ENCODE measurements at regions not wholly inside any gene's neighbourhood (a gene's known extent, or its start where the extent isn't known, plus 50 kb on each side); places are given as distances from the start of the nearest gene placed in this dataset.

- H2AFZ ChIP-seq (ENCODE audit: low read length): no peak overlapping the region
- H3K9me3 ChIP-seq (ENCODE audit: insufficient read depth, low read depth, low read length): no peaks in the 10 kb centered on the region
- 0 out of 2 replicates have a peak, but pooled peaks cover 2% of the 10 kb centered on the region for H3K9me2 ChIP-seq (replicated peaks; ENCODE audit: low read depth, low read length)
- TF ChIP-seq EZH2phosphoT487 (IDR thresholded peaks at IDR 0.05; ENCODE audit: borderline replicate concordance): no peak
- TF ChIP-seq CTCF (conservative IDR thresholded peaks at IDR 0.05; ENCODE audit: low read length): no peak
- H3K4me1 ChIP-seq (ENCODE audit: insufficient read depth, low read length, poor library complexity, severe bottlenecking): no peaks in the 10 kb centered on the region
- H3K27me3 ChIP-seq (ENCODE audit: insufficient read depth, low read length, poor library complexity, severe bottlenecking): no peaks in the 10 kb centered on the region
- no peaks in the 10 kb centered on the region for H3K36me3 ChIP-seq (ENCODE audit: insufficient read depth, low read length)
- no peaks in the 10 kb centered on the region for H4K20me1 ChIP-seq (ENCODE audit: insufficient read depth, low read length, poor library complexity, severe bottlenecking)
- H3K4me3 ChIP-seq (ENCODE audit: low read length, poor library complexity, severe bottlenecking): no peak overlapping the region
- H3K9ac ChIP-seq (ENCODE audit: low read depth, low read length, poor library complexity, severe bottlenecking): no peak overlapping the region
- H3K79me2 ChIP-seq (ENCODE audit: insufficient read depth, low read length): no peaks in the 10 kb centered on the region
- no peaks in the 10 kb centered on the region for H3F3A ChIP-seq (ENCODE audit: low read depth)
- H3K4me2 ChIP-seq (ENCODE audit: low read depth, low read length, poor library complexity, severe bottlenecking): no peak overlapping the region
These were observed 633.0 kb upstream of the TMEFF2 start for GRCh38 chr2:192827735-192828134.

GRCh38 chr2:192814376-192814775, 619.6 kb upstream of the TMEFF2 start:
- no peaks in the 10 kb centered on the region for H3K36me3 ChIP-seq (ENCODE audit: insufficient read depth, low read length)
- TF ChIP-seq EZH2phosphoT487 (IDR thresholded peaks at IDR 0.05; ENCODE audit: borderline replicate concordance): no peak
- H3K4me2 ChIP-seq (ENCODE audit: low read depth, low read length, poor library complexity, severe bottlenecking): no peak overlapping the region
- H4K20me1 ChIP-seq (ENCODE audit: insufficient read depth, low read length, poor library complexity, severe bottlenecking): no peaks in the 10 kb centered on the region
- no peaks in the 10 kb centered on the region for H3K4me1 ChIP-seq (ENCODE audit: insufficient read depth, low read length, poor library complexity, severe bottlenecking)
- H2AFZ ChIP-seq (ENCODE audit: low read length): no peak overlapping the region
- no peak overlapping the region for H3K9ac ChIP-seq (ENCODE audit: low read depth, low read length, poor library complexity, severe bottlenecking)
- H3K79me2 ChIP-seq (ENCODE audit: insufficient read depth, low read length): no peaks in the 10 kb centered on the region
- H3K27me3 ChIP-seq (ENCODE audit: insufficient read depth, low read length, poor library complexity, severe bottlenecking): no peaks in the 10 kb centered on the region
- no peaks in the 10 kb centered on the region for H3K9me2 ChIP-seq (replicated peaks; ENCODE audit: low read depth, low read length)
- no peak overlapping the region for H3K4me3 ChIP-seq (ENCODE audit: low read length, poor library complexity, severe bottlenecking)
- no peaks in the 10 kb centered on the region for H3K9me3 ChIP-seq (ENCODE audit: insufficient read depth, low read depth, low read length)
- no peaks in the 10 kb centered on the region for H3F3A ChIP-seq (ENCODE audit: low read depth)

- no peak overlapping the region for H3K9ac ChIP-seq (ENCODE audit: low read depth, low read length, poor library complexity, severe bottlenecking)
- TF ChIP-seq EZH2phosphoT487 (IDR thresholded peaks at IDR 0.05; ENCODE audit: borderline replicate concordance) (no peak), CTCF (conservative IDR thresholded peaks at IDR 0.05; ENCODE audit: low read length) (no peak)
- H4K20me1 ChIP-seq (ENCODE audit: insufficient read depth, low read length, poor library complexity, severe bottlenecking): no peaks in the 10 kb centered on the region
- H3F3A ChIP-seq (ENCODE audit: low read depth): no peaks in the 10 kb centered on the region
- no peaks in the 10 kb centered on the region for H3K36me3 ChIP-seq (ENCODE audit: insufficient read depth, low read length)
- H3K4me2 ChIP-seq (ENCODE audit: low read depth, low read length, poor library complexity, severe bottlenecking): no peak overlapping the region
- no peaks in the 10 kb centered on the region for H3K79me2 ChIP-seq (ENCODE audit: insufficient read depth, low read length)
- no peaks in the 10 kb centered on the region for H3K27me3 ChIP-seq (ENCODE audit: insufficient read depth, low read length, poor library complexity, severe bottlenecking)
- H3K9me2 ChIP-seq (replicated peaks; ENCODE audit: low read depth, low read length): no peaks in the 10 kb centered on the region
- no peaks in the 10 kb centered on the region for H3K4me1 ChIP-seq (ENCODE audit: insufficient read depth, low read length, poor library complexity, severe bottlenecking)
- no peaks in the 10 kb centered on the region for H3K9me3 ChIP-seq (ENCODE audit: insufficient read depth, low read depth, low read length)
- no peak overlapping the region for H3K4me3 ChIP-seq (ENCODE audit: low read length, poor library complexity, severe bottlenecking)
- no peak overlapping the region for H2AFZ ChIP-seq (ENCODE audit: low read length)
These were observed 618.6 kb upstream of the TMEFF2 start for GRCh38 chr2:192813341-192813740.

- Histone ChIP-seq H4K20me1 (ENCODE audit: insufficient read depth, low read length, poor library complexity, severe bottlenecking) (no peaks in the 10 kb centered on the region), H3K9ac (ENCODE audit: low read depth, low read length, poor library complexity, severe bottlenecking) (no peak overlapping the region), H3K4me3 (ENCODE audit: low read length, poor library complexity, severe bottlenecking) (no peak overlapping the region), H3K79me2 (ENCODE audit: insufficient read depth, low read length) (no peaks in the 10 kb centered on the region), H2AFZ (ENCODE audit: low read length) (no peak overlapping the region), H3K9me3 (ENCODE audit: insufficient read depth, low read depth, low read length) (no peaks in the 10 kb centered on the region), H3K36me3 (ENCODE audit: insufficient read depth, low read length) (no peaks in the 10 kb centered on the region), H3K4me2 (ENCODE audit: low read depth, low read length, poor library complexity, severe bottlenecking) (no peak overlapping the region), H3K4me1 (ENCODE audit: insufficient read depth, low read length, poor library complexity, severe bottlenecking) (no peaks in the 10 kb centered on the region), H3F3A (ENCODE audit: low read depth) (no peaks in the 10 kb centered on the region), H3K27me3 (ENCODE audit: insufficient read depth, low read length, poor library complexity, severe bottlenecking) (no peaks in the 10 kb centered on the region), H3K9me2 (replicated peaks; ENCODE audit: low read depth, low read length) (no peaks in the 10 kb centered on the region)
- no peak for TF ChIP-seq CTCF (conservative IDR thresholded peaks at IDR 0.05; ENCODE audit: low read length)
- no peak for TF ChIP-seq EZH2phosphoT487 (IDR thresholded peaks at IDR 0.05; ENCODE audit: borderline replicate concordance)
These were observed 614.4 kb upstream of the TMEFF2 start for GRCh38 chr2:192809173-192809572.
